ENCODE measurements at regions not wholly inside any gene's neighbourhood (a gene's known extent, or its start where the extent isn't known, plus 50 kb on each side); places are given as distances from the start of the nearest gene placed in this dataset.
"Not testable (repeated sequence)": the region's sequence is repeated elsewhere in the genome, so short reads cannot be mapped to it uniquely, and the experiment has no call there.

DNA sequence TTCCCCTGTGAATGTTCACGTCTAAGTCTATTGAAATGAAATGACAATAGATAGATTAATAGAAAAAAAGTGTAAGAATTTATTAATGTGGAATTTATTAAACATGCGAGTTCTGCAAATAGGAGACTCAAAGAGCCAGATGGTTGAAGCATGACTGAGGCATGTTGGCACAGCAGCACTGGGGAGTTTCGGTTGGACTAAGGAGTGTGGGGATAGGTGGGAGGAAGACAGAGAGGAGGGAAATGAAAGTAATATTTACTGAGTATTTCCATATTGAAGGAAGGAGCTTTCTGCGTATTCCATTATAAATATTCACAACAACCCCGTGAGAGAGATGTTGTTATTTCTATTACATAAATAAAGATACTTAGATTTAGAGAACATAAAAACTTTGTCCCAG lies 79.5 kb upstream of the ZNF644 start:
- DNase-seq (ENCODE audit: extremely low read depth, low read depth): no peak
- TF ChIP-seq, protein P1, sequence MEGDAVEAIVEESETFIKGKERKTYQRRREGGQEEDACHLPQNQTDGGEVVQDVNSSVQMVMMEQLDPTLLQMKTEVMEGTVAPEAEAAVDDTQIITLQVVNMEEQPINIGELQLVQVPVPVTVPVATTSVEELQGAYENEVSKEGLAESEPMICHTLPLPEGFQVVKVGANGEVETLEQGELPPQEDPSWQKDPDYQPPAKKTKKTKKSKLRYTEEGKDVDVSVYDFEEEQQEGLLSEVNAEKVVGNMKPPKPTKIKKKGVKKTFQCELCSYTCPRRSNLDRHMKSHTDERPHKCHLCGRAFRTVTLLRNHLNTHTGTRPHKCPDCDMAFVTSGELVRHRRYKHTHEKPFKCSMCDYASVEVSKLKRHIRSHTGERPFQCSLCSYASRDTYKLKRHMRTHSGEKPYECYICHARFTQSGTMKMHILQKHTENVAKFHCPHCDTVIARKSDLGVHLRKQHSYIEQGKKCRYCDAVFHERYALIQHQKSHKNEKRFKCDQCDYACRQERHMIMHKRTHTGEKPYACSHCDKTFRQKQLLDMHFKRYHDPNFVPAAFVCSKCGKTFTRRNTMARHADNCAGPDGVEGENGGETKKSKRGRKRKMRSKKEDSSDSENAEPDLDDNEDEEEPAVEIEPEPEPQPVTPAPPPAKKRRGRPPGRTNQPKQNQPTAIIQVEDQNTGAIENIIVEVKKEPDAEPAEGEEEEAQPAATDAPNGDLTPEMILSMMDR (IDR thresholded peaks at IDR 0.05; ENCODE audit: low read depth, low read length, missing control alignments): no peak
- H3K4me3 ChIP-seq (replicated peaks; ENCODE audit: low read depth, low read length): no peak overlapping the region

DNA sequence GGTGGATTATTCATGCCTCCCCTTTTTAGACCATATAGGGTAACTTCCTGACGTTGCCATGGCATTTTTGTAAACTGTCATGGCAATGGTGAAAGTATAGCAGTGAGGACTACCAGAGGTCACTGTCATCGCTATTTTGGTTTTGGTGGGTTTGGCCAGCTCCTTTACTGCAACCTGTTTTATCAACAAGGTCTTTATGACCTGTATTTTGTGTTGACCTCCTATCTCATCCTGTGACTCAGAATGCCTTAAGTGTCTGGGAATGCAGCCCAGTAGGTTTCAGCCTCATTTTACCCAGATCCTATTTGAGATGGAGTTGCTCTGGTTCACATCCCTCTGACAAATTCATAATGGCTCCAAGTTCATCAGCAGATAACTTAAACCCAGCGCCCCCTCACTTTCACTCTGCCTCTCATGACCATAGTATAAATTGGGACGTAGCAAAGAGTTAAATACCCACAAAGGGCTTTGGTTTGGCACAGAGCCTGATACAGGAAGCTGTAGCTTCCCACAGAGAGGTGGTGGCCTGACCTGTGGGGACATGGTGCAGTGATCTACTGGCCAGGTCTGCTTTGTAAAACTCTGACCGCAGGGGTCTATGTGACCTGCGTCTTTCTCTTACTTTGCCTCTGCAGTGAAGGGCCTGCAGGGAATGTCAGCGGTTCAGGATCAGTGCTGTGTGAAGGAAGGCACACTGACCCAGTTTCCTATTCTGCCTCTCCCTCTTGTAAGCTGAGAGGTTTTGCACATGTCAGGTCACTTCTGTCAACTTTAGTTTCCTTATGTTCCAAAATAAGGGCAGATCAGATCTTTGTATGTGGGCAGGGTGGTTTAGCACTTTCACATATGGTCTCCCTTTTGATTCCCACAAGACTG lies 78.1 kb upstream of the ZNF644 start:
- no peak overlapping the region for H3K4me3 ChIP-seq (replicated peaks; ENCODE audit: low read depth, low read length)
- DNase-seq (ENCODE audit: extremely low read depth, low read depth): no peak
- TF ChIP-seq, protein P1 (IDR thresholded peaks at IDR 0.05; ENCODE audit: low read depth, low read length, missing control alignments): no peak

DNA sequence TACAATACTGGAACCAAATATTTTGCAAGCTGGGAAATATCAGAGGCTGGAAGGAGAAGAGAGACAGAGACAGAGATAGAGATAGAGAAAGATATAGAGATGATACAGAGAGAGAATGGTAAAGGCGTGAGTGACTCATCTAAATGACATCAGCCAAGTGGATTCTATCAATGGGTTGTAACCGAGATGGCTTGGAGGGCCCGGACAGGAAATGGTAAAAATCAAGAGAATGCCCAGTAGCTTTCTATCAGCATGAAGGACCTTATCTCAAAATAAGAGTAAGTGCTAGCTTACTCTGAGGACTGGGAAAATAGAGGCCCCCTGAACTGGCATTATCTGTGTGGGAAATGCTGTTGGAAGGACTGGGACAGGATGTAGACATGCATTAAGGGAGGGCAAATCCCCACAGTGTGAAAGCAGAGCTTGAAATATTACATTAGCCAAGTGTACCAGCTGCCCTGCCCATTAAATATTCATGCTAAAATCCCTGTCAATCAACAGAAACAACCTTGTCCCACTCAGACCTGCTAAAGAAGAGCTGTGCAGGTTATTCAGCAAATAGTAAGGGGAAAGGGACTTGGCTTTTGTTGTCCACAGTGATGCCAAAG lies 76.6 kb upstream of the ZNF644 start:
- TF ChIP-seq, protein P1 (IDR thresholded peaks at IDR 0.05; ENCODE audit: low read depth, low read length, missing control alignments): no peak
- no peak for DNase-seq (ENCODE audit: extremely low read depth, low read depth)
- H3K4me3 ChIP-seq (replicated peaks; ENCODE audit: low read depth, low read length): no peak overlapping the region

DNA sequence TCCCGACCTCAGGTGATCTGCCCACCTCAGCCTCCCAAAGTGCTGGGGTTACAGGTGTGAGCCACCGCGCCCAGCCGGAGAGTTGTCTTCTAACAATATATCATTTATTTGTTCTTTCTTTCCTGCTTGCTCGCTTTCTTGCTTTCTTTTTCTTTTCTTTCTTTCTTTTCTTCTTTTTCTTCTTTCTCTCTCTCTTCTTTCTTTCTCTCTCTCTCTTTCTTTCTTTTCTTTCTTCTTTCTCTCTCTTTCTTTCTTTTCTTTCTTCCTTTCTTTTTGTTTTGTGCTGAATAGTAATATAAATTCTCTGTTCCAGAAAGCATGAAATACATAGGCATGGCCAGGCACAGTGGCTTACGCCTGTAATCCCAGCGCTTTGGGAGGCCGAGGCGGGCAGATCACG lies 73.5 kb upstream of the ZNF644 start:
- DNase-seq (ENCODE audit: extremely low read depth, low read depth); H3K4me3 ChIP-seq (replicated peaks; ENCODE audit: low read depth, low read length): not testable (repeated sequence)

DNA sequence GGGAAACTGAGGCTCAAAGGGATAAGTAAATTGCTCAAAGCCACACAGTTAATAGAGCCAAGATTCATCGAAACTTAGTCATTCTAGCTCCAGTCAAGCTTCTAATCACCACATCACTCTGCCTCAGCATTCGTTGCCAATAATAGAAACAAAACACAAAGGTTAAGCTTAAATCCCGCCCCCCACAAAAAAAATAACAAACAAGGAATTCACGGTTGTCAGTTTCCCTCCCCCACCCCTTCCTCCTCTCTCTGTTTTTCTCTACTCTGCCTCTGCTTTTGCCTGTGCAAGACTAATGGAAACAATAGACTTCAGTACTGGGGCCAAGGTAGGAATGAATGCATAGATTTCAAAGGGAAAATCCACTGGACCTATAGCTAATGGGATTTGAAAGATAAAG lies 70.7 kb upstream of the ZNF644 start:
- no peak for DNase-seq (ENCODE audit: extremely low read depth, low read depth)
- no peak overlapping the region for H3K4me3 ChIP-seq (replicated peaks; ENCODE audit: low read depth, low read length)
- TF ChIP-seq, protein P1 (IDR thresholded peaks at IDR 0.05; ENCODE audit: low read depth, low read length, missing control alignments): no peak

DNA sequence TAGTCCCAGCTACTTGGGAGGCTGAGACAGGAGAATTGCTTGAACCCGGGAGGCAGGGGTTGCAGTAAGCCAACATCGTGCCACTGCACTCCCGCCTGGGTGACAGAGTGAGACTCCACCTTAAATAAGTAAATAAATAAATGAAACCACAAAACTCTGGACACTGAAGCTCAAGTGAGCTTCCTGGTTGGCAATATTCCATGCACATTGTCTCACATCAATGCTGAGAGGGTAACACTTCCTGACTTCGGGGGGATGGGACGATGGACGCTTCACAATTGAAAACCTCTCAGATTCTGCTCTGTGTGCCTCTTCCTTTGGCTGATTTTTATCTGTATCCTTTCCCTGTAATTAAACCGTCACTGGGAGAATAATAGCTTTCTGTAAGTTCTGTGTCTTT lies 70.0 kb upstream of the ZNF644 start:
- H3K4me3 ChIP-seq (replicated peaks; ENCODE audit: low read depth, low read length): no peak overlapping the region
- TF ChIP-seq, protein P1 (IDR thresholded peaks at IDR 0.05; ENCODE audit: low read depth, low read length, missing control alignments): no peak
- no peak for DNase-seq (ENCODE audit: extremely low read depth, low read depth)

DNA sequence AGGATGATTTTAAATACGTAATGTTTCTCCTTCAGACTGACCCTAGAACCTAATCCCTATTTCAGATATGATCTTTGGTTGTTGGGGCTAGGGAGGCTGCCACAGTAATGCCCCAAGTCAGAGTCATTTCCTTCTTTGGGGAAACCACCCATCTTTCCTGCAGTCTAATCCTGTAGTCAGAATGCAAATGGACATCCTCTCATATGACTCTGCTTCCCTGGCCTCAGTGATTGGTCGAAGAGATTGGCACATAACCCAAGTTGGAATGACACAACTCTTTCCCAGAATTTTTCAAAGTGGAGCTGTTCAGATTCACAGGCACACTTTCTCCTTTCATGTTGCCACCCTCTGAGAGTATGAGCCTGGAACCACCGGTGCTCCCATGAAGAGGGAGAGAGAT lies 58.8 kb upstream of the ZNF644 start:
- TF ChIP-seq, protein P1 (IDR thresholded peaks at IDR 0.05; ENCODE audit: low read depth, low read length, missing control alignments): no peak
- no peak for DNase-seq (ENCODE audit: extremely low read depth, low read depth)
- H3K4me3 ChIP-seq (replicated peaks; ENCODE audit: low read depth, low read length): no peak overlapping the region

Measured in HFF-Myc (cell line).